HTR-8/SVneo (cell line): ENCODE measurements at regions not wholly inside any gene's neighbourhood (a gene's known extent, or its start where the extent isn't known, plus 50 kb on each side); places are given as distances from the start of the nearest gene placed in this dataset.
"Not testable (repeated sequence)": the region's sequence is repeated elsewhere in the genome, so short reads cannot be mapped to it uniquely, and the experiment has no call there.

Source experiments
- DNase-seq: peaks from one replicate; pipeline ENCODE4 v3.0.0; 2011; ENCODE audit warnings: low spot score, mixed read lengths; ENCODE audit not compliant: insufficient read length
- FAIRE-seq: peaks from 2 replicates; lab custom pipeline; 2011; peaks lifted over from hg19 to GRCh38; lab: Jason Lieb, UNC

DNA sequence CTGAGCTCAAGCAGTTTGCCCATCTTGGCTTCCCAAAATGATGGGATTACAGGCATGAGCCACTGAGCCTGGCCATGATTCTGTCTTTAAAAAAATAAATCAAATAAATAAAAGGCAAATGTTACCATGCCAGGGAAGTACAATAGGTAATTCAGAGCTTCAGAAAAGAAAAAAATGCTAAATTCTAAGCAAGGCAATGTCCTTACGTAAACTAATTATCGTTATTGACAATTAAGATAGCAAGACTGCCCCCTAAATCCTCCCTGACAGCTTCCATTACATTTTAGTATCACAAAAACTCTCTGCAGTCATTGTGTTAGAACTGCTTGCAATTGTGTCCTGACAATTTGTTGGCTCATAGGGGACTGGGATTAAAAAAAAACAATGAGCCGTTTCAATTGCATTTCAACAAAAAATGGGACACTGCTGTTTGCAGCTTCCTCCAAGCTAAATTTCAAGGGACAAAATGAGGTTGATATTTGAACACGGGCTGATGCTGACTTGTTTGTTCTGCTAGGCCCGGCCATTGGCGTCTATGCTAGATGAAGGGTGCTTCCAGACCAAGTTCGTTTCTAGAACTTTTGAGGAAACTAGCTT, 88.9 kb downstream of the MOGAT1 start:
- DNase-seq: no peak
- FAIRE-seq: no peak

DNA sequence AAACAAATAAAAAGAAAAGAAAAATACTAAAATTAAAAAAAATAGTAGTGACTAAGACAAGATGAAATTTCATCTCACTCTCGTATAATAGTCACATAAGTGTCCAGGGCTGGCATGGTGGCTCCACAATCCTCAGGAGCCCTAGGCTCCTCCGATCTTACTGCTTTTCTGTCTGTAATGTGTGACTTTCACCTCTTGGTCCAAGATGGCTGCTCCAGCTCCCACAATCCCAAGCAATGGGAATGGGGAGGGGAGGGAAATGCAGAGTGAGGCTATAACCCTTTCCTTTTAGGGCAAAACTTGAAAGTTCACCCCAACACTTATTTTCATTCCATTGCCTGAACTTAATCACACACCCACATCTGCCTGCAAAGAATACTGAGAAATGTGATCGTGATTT, 90.4 kb downstream of the MOGAT1 start:
- DNase-seq (no peak), FAIRE-seq (no peak)

DNA sequence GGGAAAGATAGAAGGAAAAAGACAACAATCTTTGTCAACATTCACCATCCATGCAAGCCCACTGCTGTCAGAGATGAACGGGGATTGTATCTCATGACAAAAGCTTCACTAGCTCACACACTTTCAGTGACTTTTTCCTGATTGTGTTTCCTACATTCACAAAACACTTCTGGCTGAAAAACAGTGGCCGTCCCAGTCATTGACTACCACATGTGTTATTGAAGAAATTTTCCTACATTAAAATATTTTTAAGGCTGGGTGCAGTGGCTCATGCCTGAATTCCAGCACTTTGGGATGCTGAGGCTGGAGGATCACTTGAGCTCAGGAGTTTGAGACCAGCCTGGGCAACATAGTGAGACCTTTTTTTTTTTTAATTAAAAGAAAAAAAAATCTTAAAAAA, 90.9 kb downstream of the MOGAT1 start:
- FAIRE-seq (no peak), DNase-seq (no peak)

GRCh38 chr2:222765883-222766282, 94.4 kb downstream of the MOGAT1 start:
- not testable (repeated sequence) for FAIRE-seq, DNase-seq

- FAIRE-seq, DNase-seq: not testable (repeated sequence)
These were observed 92.8 kb upstream of the ACSL3 start for GRCh38 chr2:222768019-222768418.

DNA sequence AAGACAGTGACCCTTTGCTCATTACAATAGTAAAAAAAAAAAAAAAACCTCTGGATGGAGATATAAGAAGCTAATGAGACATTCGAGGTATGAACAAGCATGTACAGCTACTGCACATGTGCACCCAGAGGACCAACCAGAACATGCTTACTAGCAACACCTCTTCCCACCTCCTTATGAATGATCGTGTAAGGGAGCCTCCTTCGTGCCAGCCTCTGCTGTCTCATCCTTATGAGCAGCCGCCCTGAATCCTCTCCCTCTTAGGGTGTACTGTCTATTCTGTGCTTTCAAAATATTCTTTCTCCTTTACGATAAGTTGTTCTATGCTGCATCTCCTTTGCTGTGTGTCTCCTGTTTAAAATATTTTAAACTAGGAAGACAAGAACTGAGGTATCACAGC, 91.4 kb upstream of the ACSL3 start:
- no peak for DNase-seq
- FAIRE-seq: no peak

GRCh38 chr2:222769941-222770340, 90.9 kb upstream of the ACSL3 start:
- FAIRE-seq (no peak), DNase-seq (no peak)

GRCh38 chr2:222771832-222772231, 89.0 kb upstream of the ACSL3 start:
- no peak for DNase-seq
- FAIRE-seq: peak; percentile 83

DNA sequence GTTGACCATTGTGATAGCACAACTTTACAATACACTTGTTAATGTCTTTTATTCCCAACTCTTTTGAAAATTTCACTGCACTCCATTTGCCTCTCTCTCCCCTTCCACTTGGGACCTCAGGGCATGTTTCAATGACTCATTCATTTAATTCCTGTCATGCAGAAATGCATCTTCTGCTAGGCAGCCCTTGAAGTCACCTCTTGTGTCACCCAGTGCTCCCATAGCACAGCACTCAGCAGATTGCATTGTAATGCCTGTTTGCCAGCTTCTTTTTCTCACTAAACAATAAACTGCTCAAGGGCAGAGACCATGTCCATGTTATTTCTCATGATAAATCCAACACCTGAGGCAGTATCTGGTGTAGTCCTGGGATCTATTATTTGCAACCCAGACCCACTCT, 85.9 kb upstream of the ACSL3 start:
- DNase-seq: peak; percentile 51
- peak; percentile 67 for FAIRE-seq

GRCh38 chr2:222776792-222777191, 84.0 kb upstream of the ACSL3 start:
- FAIRE-seq: no peak
- no peak for DNase-seq

- no peak for FAIRE-seq
- DNase-seq: no peak
These were observed 82.4 kb upstream of the ACSL3 start for GRCh38 chr2:222778400-222778799.

- no peak for FAIRE-seq
These were observed 81.5 kb upstream of the ACSL3 start for GRCh38 chr2:222779145-222779832.

GRCh38 chr2:222780051-222780450, 80.8 kb upstream of the ACSL3 start:
- FAIRE-seq (no peak), DNase-seq (no peak)

More at GRCh38 chr2:222779145-222779832, 81.5 kb upstream of the ACSL3 start:
- DNase-seq: no peak

DNA sequence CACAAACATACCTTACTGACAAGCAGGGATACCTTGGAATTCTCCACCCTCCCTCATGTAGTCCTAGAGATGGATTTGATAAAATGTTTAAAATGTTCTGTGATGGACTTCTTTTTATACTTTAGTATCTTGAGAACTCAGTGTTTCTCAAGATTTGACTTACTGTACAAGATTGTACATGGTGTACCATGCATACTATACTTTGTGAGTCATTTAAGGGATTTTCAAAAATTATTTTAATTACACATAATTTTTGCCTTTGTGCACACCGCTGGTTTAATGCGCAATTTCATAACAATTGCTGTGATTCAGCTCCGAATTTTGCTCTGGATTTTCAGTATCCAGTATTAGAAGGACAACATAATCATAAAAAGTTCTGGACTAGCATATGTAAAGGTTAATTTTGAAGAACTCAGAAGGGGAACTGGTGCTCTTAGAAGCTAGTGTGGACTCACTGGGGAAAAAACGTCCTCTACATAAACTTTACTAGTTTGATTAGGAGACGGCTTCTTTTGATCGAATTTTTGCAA, 78.6 kb upstream of the ACSL3 start:
- DNase-seq (no peak), FAIRE-seq (no peak)

DNA sequence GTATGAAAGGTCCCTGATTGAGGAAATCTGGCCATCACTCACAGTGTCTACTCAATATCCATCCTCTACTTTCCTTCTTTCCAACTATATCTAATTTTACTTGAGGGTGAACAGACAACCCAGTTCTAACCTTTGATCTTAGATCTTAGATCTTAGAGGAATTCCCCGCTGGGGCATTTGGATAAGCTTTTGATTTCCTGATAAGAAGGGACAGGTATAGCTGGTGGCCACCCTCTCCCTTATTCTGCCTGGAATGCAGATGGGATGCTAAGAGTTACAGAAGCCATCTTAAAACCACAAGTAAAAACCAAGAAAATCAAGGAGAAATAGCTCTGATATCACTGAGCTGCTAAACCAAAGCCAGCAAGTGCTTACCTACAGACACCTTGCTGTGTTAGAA, 77.2 kb upstream of the ACSL3 start:
- FAIRE-seq: no peak
- no peak for DNase-seq

GRCh38 chr2:222790932-222791331, 69.9 kb upstream of the ACSL3 start:
- DNase-seq (no peak), FAIRE-seq (no peak)

GRCh38 chr2:222792001-222792611, 68.7 kb upstream of the ACSL3 start:
- FAIRE-seq (no peak), DNase-seq (no peak)

DNA sequence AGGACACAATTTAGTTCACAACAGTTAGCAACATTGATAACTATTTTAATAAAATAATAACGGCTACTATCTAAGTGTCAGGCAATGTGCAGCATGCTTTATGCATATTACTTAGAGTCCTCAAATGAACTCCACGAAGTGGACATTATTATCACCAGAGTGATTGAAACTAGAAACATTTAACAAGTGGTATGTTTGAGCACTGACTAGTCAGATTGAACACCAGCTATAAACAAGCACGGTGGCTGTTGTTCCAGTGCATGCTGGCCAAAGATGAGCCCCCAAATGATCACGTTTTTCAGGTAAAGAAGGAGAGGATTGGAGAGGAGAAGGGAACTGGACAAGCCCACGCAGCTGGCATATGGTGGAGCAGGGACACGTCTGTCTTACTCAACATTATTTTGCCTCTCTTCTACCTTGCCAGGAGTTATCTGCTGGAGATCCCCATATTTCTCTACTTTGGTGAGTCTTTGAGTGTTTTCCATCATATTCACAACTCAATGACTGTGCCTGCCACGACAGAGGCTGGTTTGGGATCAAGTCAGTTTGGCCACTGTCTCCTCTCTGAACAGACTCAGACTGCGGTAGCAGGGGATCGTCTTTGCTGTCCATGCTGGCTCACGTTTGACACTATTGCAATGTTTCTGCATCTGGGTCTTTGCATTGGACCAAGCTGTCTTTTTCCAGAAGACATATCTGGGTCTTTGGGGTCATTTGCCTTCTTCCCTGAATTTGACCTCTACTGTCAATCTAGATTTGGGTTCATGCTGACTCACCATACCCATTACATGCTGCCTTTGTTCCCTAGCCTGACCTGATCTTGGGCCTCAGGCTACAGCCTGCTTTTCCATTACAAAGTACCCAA, 66.0 kb upstream of the ACSL3 start:
- FAIRE-seq (no peak), DNase-seq (no peak)

DNA sequence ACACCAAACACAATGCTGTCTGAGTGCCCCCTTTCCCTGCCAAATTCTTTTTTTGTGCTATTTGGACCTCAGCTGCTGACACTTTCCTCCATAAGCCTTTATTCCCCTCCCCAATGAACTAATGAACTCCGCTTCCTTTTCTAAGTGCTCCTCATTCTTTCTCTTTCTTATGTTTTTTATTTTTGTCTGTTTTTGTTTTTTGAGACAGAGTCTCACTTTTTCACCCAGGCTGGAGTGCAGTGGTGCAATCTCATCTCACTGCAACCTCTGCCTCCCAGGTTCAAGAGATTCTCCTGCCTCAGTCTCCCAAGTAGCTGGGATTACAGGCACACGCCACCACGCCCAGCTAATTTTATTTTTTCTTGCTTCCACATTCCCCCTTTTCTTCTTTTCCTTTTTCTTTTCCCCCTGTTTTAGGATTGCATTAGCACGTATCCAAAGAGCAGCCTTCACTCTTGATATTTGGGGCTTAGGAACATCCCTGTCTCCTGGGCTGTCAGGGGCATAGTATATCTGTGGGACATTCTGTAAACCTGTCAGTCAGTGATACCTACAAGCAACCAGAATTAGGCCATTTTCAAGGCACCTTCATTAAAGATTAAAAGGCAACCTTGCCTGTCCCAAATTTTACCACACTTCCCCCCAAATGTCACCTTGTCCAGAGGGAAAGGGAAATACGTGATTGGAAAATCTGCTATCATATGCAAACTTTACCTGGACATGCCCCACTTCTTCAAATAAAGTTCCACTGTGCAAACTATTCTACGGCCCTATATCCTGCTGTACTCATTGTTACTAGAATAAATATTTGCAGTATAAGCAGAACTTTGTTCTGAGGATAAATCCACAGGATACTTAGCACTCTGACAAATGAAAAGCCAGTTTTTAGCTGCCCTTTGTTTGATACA, 65.1 kb upstream of the ACSL3 start:
- no peak for DNase-seq
- no peak for FAIRE-seq
